Cardiac fibroblast (primary cell): ENCODE measurements at regions not wholly inside any gene's neighbourhood (a gene's known extent, or its start where the extent isn't known, plus 50 kb on each side); places are given as distances from the start of the nearest gene placed in this dataset.

Source experiments
- DNase-seq, 2 donors: peaks; one replicate each; pipeline versions ENCODE4 v3.0.0 to v3.0.0-alpha.2; 2010; ENCODE audit warnings: low read depth in 2 of 2
- H3K4me3 ChIP-seq, 2 donors: replicated peaks in 1 of 2; 1 replicate in 1 of 2; 2 replicates in 1 of 2; pipeline ENCODE4 v1.5.1; 2011; ENCODE audit warnings: low read depth in 2 of 2, low read length in 2 of 2, mild to moderate bottlenecking in 2 of 2, moderate library complexity in 1 of 2
- CTCF ChIP-seq: IDR thresholded peaks from one replicate; pipeline ENCODE4 v1.5.1; 2011; ENCODE audit warnings: low read depth, mild to moderate bottlenecking, low read length, inconsistent platforms

GRCh38 chr11:116185551-116185950 lies 587.2 kb downstream of the BUD13 start:
- TF ChIP-seq CTCF: no peak
- no peak overlapping the region for H3K4me3 ChIP-seq
- no peak for DNase-seq

GRCh38 chr11:116184763-116185162 lies 588.0 kb downstream of the BUD13 start:
- no peak for DNase-seq
- no peak for TF ChIP-seq CTCF
- no peak overlapping the region for H3K4me3 ChIP-seq

- no peak for TF ChIP-seq CTCF
- no peak overlapping the region for H3K4me3 ChIP-seq
- no peak for DNase-seq
Measured at GRCh38 chr11:116182356-116182966, 590.3 kb downstream of the BUD13 start.

- no peak for DNase-seq
- H3K4me3 ChIP-seq: no peak overlapping the region
- TF ChIP-seq CTCF: no peak
Measured at GRCh38 chr11:116180806-116181600, 591.8 kb downstream of the BUD13 start.

GRCh38 chr11:116179401-116179800 lies 593.4 kb downstream of the BUD13 start:
- H3K4me3 ChIP-seq: no peak overlapping the region
- no peak for TF ChIP-seq CTCF
- no peak for DNase-seq

- DNase-seq: no peak
- no peak overlapping the region for H3K4me3 ChIP-seq
- no peak for TF ChIP-seq CTCF
Measured at GRCh38 chr11:116177521-116178210, 595.1 kb downstream of the BUD13 start.
